Endothelial cell of umbilical vein (primary cell): ENCODE measurements at regions not wholly inside any gene's neighbourhood (a gene's known extent, or its start where the extent isn't known, plus 50 kb on each side); places are given as distances from the start of the nearest gene placed in this dataset.

Experiments used
- BruUV-seq: library from RNA; stranded (reverse); fragments of 400-500 nt; replicated peaks from 2 replicates; lab custom pipeline; 2021; lab: Mats Ljungman, UMichigan
- CTCF ChIA-PET: fragments of 300-600, 350-600 bp; sonication (Branson Sonifier 250); formaldehyde crosslinking; loops from one replicate; lab custom pipeline; 2021; ENCODE audit warnings: antibody characterized with exemption, inconsistent platforms; lab: Charles Lee
- POLR2A ChIA-PET: fragments of 300-600, 350-600 bp; sonication (Branson Sonifier 250); formaldehyde crosslinking; loops from one replicate; lab custom pipeline; 2021; ENCODE audit warnings: antibody characterized with exemption, inconsistent platforms; lab: Charles Lee
- DNase-seq: peaks from one replicate; pipeline ENCODE4 v3.0.0-alpha.2; 2011; ENCODE audit warnings: low read depth, low spot score
- FAIRE-seq: peaks from 2 replicates; lab custom pipeline; 2011; peaks lifted over from hg19 to GRCh38; lab: Jason Lieb, UNC
- H2AFZ ChIP-seq: 2 replicates; pipeline ENCODE4 v1.6.0; 2012; ENCODE audit warnings: low read depth, low read length, control low read depth, inconsistent platforms
- H3K27ac ChIP-seq: 2 replicates; pipeline ENCODE4 v1.5.1; 2011; ENCODE audit warnings: low read depth, mild to moderate bottlenecking, control low read depth, low read length, moderate library complexity; ENCODE audit not compliant: insufficient read depth
- H3K27me3 ChIP-seq, 2 experiments: 2 replicates each; pipeline versions ENCODE4 v1.6.0 to v1.6.1; 2011; ENCODE audit warnings: low read length in 2 of 2, mixed read lengths in 1 of 2; ENCODE audit not compliant: control insufficient read depth in 2 of 2, insufficient read depth in 2 of 2
- H3K36me3 ChIP-seq, 2 experiments: 2 replicates in 1 of 2; 3 replicates in 1 of 2; pipeline ENCODE4 v1.5.1; 2011; ENCODE audit warnings: low read length in 2 of 2, mild to moderate bottlenecking in 1 of 2, moderate library complexity in 1 of 2; ENCODE audit not compliant: control insufficient read depth in 2 of 2, insufficient read depth in 2 of 2; ENCODE audit errors: extremely low read depth in 1 of 2
- H3K4me1 ChIP-seq: 3 replicates; pipeline ENCODE4 v1.5.1; 2011; ENCODE audit warnings: mild to moderate bottlenecking, low read length; ENCODE audit not compliant: control insufficient read depth, insufficient read depth; ENCODE audit errors: extremely low read depth
- H3K4me2 ChIP-seq: 2 replicates; pipeline ENCODE4 v1.6.1; 2011; ENCODE audit warnings: low read length, control low read depth, mixed read lengths; ENCODE audit not compliant: insufficient read depth
- H3K4me3 ChIP-seq, 3 experiments: fragments of 200-600 bp in 1 of 3; sonication (generic), shearing (Covaris generic) in 1 of 3; replicated peaks in 1 of 3; 2 replicates each; pipeline ENCODE4 v1.5.1; 2011 to 2016; ENCODE audit warnings: control low read depth in 3 of 3, low read length in 3 of 3, mild to moderate bottlenecking in 2 of 3, inconsistent platforms in 1 of 3, low read depth in 1 of 3, moderate library complexity in 1 of 3; ENCODE audit not compliant: insufficient read depth in 1 of 3
- H3K79me2 ChIP-seq: 2 replicates; pipeline ENCODE4 v1.6.0; 2012; ENCODE audit warnings: low read length, inconsistent platforms; ENCODE audit not compliant: control insufficient read depth, insufficient read depth
- H3K9ac ChIP-seq: replicated peaks from 2 replicates; pipeline ENCODE3; 2011; ENCODE audit warnings: low read length, control low read depth; ENCODE audit not compliant: insufficient read depth; ENCODE audit errors: extremely low read depth
- H3K9me1 ChIP-seq: replicated peaks from 3 replicates; pipeline ENCODE4 v1.6.0; 2011; ENCODE audit warnings: mild to moderate bottlenecking, low read length; ENCODE audit not compliant: control insufficient read depth, insufficient read depth; ENCODE audit errors: extremely low read depth
- H3K9me3 ChIP-seq: replicated peaks from 2 replicates; pipeline ENCODE4 v1.5.1; 2012; ENCODE audit warnings: low read length, inconsistent platforms; ENCODE audit not compliant: control insufficient read depth, insufficient read depth
- H4K20me1 ChIP-seq: replicated peaks from 2 replicates; pipeline ENCODE3; 2011; ENCODE audit warnings: mild to moderate bottlenecking, low read length; ENCODE audit not compliant: control insufficient read depth, insufficient read depth; ENCODE audit errors: extremely low read depth
- EZH2 ChIP-seq: IDR thresholded peaks from 2 replicates; pipeline ENCODE4 v1.6.1; 2012; ENCODE audit warnings: borderline replicate concordance, low read depth, mild to moderate bottlenecking, moderate library complexity, low read length, inconsistent platforms; ENCODE audit not compliant: severe bottlenecking
- FOS ChIP-seq: IDR thresholded peaks from 2 replicates; pipeline ENCODE4 v1.6.1; 2011; ENCODE audit warnings: mild to moderate bottlenecking, low read length, moderate library complexity, borderline replicate concordance; ENCODE audit not compliant: insufficient read depth
- GATA2 ChIP-seq: IDR thresholded peaks from 2 replicates; pipeline ENCODE4 v1.7.0; 2011; ENCODE audit warnings: low read depth, mild to moderate bottlenecking, moderate library complexity, mixed read lengths, low read length; ENCODE audit not compliant: insufficient read length, insufficient read depth
- JUN ChIP-seq: IDR thresholded peaks from 2 replicates; pipeline ENCODE4 v1.6.1; 2011; ENCODE audit warnings: borderline replicate concordance, low read depth; ENCODE audit not compliant: insufficient read length, insufficient read depth
- MYC ChIP-seq: IDR thresholded peaks from one replicate; pipeline ENCODE4 v1.6.1; 2011; ENCODE audit warnings: mild to moderate bottlenecking, low read depth, low read length
- POLR2A ChIP-seq: IDR thresholded peaks from 2 replicates; pipeline ENCODE4 v1.6.1; 2012; ENCODE audit warnings: low read depth, mild to moderate bottlenecking, control low read depth, low read length
- POLR2AphosphoS5 ChIP-seq: IDR thresholded peaks from 2 replicates; pipeline ENCODE4 v1.6.1; 2012; ENCODE audit warnings: low read depth, mild to moderate bottlenecking, control low read depth, low read length, moderate library complexity; ENCODE audit not compliant: insufficient read depth
- dilution Hi-C: fragments of 300-500 bp; cut with MboI; formaldehyde crosslinking; loops from one replicate; pipeline ENCODE4 v1.15.0; 2019; ENCODE audit warnings: low sequenced_read_pairs; ENCODE audit not compliant: extremely low pct_ligation_motif_present
- intact Hi-C: fragments of 100-400 bp; cut with micrococcal nuclease; formaldehyde crosslinking; loops from one replicate; pipeline ENCODE4 v1.10.0; 2022
- TF ChIP-seq, protein P1 (sequence below), 2 donors: IDR thresholded peaks; 1 replicate in 1 of 2; 2 replicates in 1 of 2; pipeline ENCODE4 v1.5.1; 2011; ENCODE audit warnings: low read length in 2 of 2, mild to moderate bottlenecking in 2 of 2, moderate library complexity in 2 of 2, control low read depth in 1 of 2, inconsistent platforms in 1 of 2, low read depth in 1 of 2; ENCODE audit not compliant: insufficient read depth in 1 of 2; ENCODE audit errors: extremely low read depth in 1 of 2
- TF ChIP-seq, protein P2 (sequence below): IDR thresholded peaks from 2 replicates; pipeline ENCODE4 v1.6.1; 2011; ENCODE audit not compliant: insufficient read depth, insufficient read length

DNA sequence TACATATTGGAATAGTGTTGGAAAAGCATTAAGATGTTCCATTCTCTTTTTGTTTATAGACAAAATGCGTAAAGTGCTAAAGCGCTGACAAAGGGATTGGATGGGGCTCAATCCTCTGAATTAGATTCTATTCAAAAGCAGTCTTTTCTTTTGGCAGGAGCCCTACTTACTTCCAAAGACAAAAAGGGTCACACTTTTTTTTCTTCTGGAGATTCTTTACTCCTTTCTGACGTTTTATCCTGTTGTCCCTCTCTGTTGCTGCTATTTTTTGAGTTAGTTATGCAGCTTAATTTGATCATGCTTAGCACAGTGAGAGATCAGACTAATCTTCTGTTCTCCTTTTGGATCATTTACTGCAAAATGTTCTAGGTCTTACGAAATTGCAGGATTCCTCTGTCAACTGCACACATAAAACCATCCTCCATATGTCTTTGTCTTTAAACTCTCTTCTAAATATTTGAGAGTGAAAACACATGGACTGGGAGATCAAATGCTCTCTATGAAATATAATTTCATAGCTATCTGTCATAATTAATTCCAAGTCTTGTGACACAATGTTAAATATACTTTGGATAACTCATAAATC lies 656.4 kb upstream of the ADGRL2 start:
- POLR2A ChIA-PET: no interaction called here
- intact Hi-C loops: no loop called here
- no peak overlapping the region for H3K4me3 ChIP-seq
- H3K36me3 ChIP-seq: no peaks in the 10 kb centered on the region
- no peak overlapping the region for H2AFZ ChIP-seq
- dilution Hi-C loops: no loop called here
- no peak for DNase-seq
- no peaks in the 10 kb centered on the region for H3K9me3 ChIP-seq
- H3K27me3 ChIP-seq: no peaks in the 10 kb centered on the region
- H4K20me1 ChIP-seq: no peaks in the 10 kb centered on the region
- FAIRE-seq: no peak
- CTCF ChIA-PET: no interaction called here
- no TSS peak for BruUV-seq
- H3K9me1 ChIP-seq: no peaks in the 10 kb centered on the region
- no peak overlapping the region for H3K27ac ChIP-seq
- peaks cover 9% of the 10 kb centered on the region for H3K4me1 ChIP-seq
- H3K79me2 ChIP-seq: no peaks in the 10 kb centered on the region
- no peak overlapping the region for H3K9ac ChIP-seq
- no peak overlapping the region for H3K4me2 ChIP-seq
- no peak for TF ChIP-seq GATA2
- no peak for TF ChIP-seq POLR2AphosphoS5
- no peak for TF ChIP-seq JUN
- TF ChIP-seq MYC: no peak
- TF ChIP-seq, protein P1, sequence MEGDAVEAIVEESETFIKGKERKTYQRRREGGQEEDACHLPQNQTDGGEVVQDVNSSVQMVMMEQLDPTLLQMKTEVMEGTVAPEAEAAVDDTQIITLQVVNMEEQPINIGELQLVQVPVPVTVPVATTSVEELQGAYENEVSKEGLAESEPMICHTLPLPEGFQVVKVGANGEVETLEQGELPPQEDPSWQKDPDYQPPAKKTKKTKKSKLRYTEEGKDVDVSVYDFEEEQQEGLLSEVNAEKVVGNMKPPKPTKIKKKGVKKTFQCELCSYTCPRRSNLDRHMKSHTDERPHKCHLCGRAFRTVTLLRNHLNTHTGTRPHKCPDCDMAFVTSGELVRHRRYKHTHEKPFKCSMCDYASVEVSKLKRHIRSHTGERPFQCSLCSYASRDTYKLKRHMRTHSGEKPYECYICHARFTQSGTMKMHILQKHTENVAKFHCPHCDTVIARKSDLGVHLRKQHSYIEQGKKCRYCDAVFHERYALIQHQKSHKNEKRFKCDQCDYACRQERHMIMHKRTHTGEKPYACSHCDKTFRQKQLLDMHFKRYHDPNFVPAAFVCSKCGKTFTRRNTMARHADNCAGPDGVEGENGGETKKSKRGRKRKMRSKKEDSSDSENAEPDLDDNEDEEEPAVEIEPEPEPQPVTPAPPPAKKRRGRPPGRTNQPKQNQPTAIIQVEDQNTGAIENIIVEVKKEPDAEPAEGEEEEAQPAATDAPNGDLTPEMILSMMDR (IDR thresholded peaks at IDR 0.05; ENCODE audit: extremely low read depth in 1 of 2, insufficient read depth in 1 of 2, low read depth in 1 of 2, low read length in 2 of 2): no peak
- no peak for TF ChIP-seq FOS
- TF ChIP-seq, protein P2, sequence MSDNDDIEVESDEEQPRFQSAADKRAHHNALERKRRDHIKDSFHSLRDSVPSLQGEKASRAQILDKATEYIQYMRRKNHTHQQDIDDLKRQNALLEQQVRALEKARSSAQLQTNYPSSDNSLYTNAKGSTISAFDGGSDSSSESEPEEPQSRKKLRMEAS: no peak
- no peak for TF ChIP-seq POLR2A
- no peak for TF ChIP-seq EZH2
